Trophoblast cell (in vitro differentiated cells and primary cell): ENCODE measurements at regions not wholly inside any gene's neighbourhood (a gene's known extent, or its start where the extent isn't known, plus 50 kb on each side); places are given as distances from the start of the nearest gene placed in this dataset.

Experiments
- DNase-seq, 2 donors: peaks; one replicate each; pipeline ENCODE4 v3.0.0-alpha.2; 2016
- H2AFZ ChIP-seq: 2 replicates; pipeline ENCODE4 v1.6.1; 2013; ENCODE audit warnings: low read length, moderate library complexity, mild to moderate bottlenecking; ENCODE audit not compliant: insufficient read depth, poor library complexity
- H2AK5ac ChIP-seq: 2 replicates; pipeline ENCODE4 v1.6.1; 2013; ENCODE audit warnings: mild to moderate bottlenecking, low read length
- H2BK120ac ChIP-seq: 2 replicates; pipeline ENCODE4 v1.6.1; 2013; ENCODE audit warnings: low read length, mild to moderate bottlenecking, moderate library complexity; ENCODE audit not compliant: insufficient read depth, poor library complexity
- H2BK12ac ChIP-seq: 2 replicates; pipeline ENCODE4 v1.6.1; 2013; ENCODE audit warnings: mild to moderate bottlenecking, low read length, moderate library complexity
- H2BK5ac ChIP-seq: 2 replicates; pipeline ENCODE4 v1.6.1; 2013; ENCODE audit warnings: low read length, low read depth, moderate library complexity, mild to moderate bottlenecking; ENCODE audit not compliant: poor library complexity
- H3K14ac ChIP-seq: 2 replicates; pipeline ENCODE4 v1.6.1; 2013; ENCODE audit warnings: mild to moderate bottlenecking, low read length
- H3K18ac ChIP-seq: 2 replicates; pipeline ENCODE4 v1.6.1; 2013; ENCODE audit warnings: mild to moderate bottlenecking, low read length
- H3K23ac ChIP-seq: 2 replicates; pipeline ENCODE4 v1.6.1; 2013; ENCODE audit warnings: low read length
- H3K27ac ChIP-seq: 2 replicates; pipeline ENCODE4 v1.5.1; 2013; ENCODE audit warnings: low read depth, mild to moderate bottlenecking, inconsistent platforms, low read length, moderate library complexity
- H3K27me3 ChIP-seq: 2 replicates; pipeline ENCODE4 v1.6.1; 2013; ENCODE audit warnings: inconsistent platforms, mild to moderate bottlenecking, low read length, moderate library complexity; ENCODE audit not compliant: insufficient read depth
- H3K36me3 ChIP-seq, 2 experiments: 1 replicate in 1 of 2; 2 replicates in 1 of 2; pipeline ENCODE4 v1.6.1; 2013; ENCODE audit warnings: low read length in 2 of 2, mild to moderate bottlenecking in 2 of 2, moderate library complexity in 1 of 2; ENCODE audit not compliant: insufficient read depth in 2 of 2, control insufficient read depth in 1 of 2
- H3K4ac ChIP-seq: 2 replicates; pipeline ENCODE4 v1.6.1; 2013; ENCODE audit warnings: low read depth, mild to moderate bottlenecking, low read length, moderate library complexity
- H3K4me1 ChIP-seq, 2 experiments: 1 replicate in 1 of 2; 2 replicates in 1 of 2; pipeline ENCODE4 v1.6.1; 2013; ENCODE audit warnings: low read length in 2 of 2, mild to moderate bottlenecking in 2 of 2, moderate library complexity in 1 of 2; ENCODE audit not compliant: insufficient read depth in 2 of 2, control insufficient read depth in 1 of 2
- H3K4me2 ChIP-seq: 2 replicates; pipeline ENCODE4 v1.6.1; 2013; ENCODE audit warnings: inconsistent platforms, mild to moderate bottlenecking, low read length, moderate library complexity
- H3K4me3 ChIP-seq: 2 replicates; pipeline ENCODE4 v1.5.1; 2013; ENCODE audit warnings: mild to moderate bottlenecking, low read depth, low read length, inconsistent platforms
- H3K79me1 ChIP-seq: one replicate; pipeline ENCODE4 v1.6.1; 2013; ENCODE audit warnings: low read length
- H3K79me2 ChIP-seq: 2 replicates; pipeline ENCODE4 v1.6.1; 2013; ENCODE audit warnings: low read length, mild to moderate bottlenecking; ENCODE audit not compliant: control insufficient read depth, insufficient read depth, poor library complexity
- H3K9ac ChIP-seq: 2 replicates; pipeline ENCODE4 v1.6.1; 2013; ENCODE audit warnings: mild to moderate bottlenecking, low read length
- H3K9me3 ChIP-seq: 2 replicates; pipeline ENCODE4 v1.6.1; 2013; ENCODE audit warnings: low read depth, mild to moderate bottlenecking, control low read depth, inconsistent platforms, low read length; ENCODE audit not compliant: insufficient read depth
- H4K12ac ChIP-seq: 2 replicates; pipeline ENCODE4 v1.6.1; 2013; ENCODE audit warnings: low read depth, mild to moderate bottlenecking, low read length, moderate library complexity
- H4K8ac ChIP-seq: 2 replicates; pipeline ENCODE4 v1.6.1; 2013; ENCODE audit warnings: low read depth, mild to moderate bottlenecking, low read length, moderate library complexity
- H4K91ac ChIP-seq: one replicate; pipeline ENCODE4 v1.6.1; 2013; ENCODE audit warnings: low read depth, mild to moderate bottlenecking, low read length, moderate library complexity
- WGBS: extraction: QIAGEN DNeasy Blood & Tissue Kit; methylation state at CpG from one replicate; pipeline ENCODE4 v1.1.7; 2013; ENCODE audit warnings: missing lambda C conversion rate; ENCODE audit not compliant: insufficient read length, insufficient coverage; ENCODE audit errors: extremely low coverage; 5-methylcytosine and 5-hydroxymethylcytosine counted together

DNA sequence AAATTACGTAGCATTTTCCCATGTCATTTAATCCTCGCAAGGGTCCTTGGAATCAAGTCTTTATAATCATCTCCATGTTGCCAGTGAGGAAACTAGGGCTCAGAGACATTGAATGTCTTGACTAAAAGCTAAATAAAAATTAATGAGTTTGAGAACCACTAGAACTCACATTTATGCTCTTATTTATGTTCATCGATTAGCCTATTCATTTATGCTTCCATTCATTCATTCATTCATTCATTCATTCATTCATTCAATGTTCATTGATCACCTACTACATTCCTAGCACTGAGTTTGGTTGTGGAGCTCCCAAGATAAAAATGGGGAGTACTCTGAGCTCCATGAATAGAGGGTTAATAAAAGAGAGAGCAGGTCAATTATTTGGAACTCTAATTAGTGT is 59.7 kb downstream of the KCNA1 start:
- no peak overlapping the region for H3K4me2 ChIP-seq

DNA sequence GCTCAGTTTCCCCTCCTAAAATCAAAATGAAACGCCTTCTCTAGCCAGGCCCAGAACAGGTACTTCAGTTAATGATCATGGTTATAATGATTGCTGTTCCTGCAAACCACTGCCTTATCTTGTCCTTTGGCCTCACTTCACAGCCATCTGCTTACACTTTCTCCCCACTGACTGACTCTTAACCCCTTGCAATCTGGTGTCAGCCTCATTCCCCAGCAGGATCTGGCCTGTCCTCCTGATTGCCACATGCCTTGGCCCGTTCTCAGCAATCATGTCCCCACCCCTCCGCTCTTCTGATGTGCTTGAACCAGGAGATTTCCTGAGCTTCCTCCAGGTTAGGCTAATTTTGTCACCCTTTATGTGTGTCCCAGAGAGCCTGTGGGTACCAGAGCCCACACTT is 64.5 kb downstream of the KCNA1 start:
- H3K23ac ChIP-seq = no peak overlapping the region
- no peaks in the 10 kb centered on the region for H3K4me1 ChIP-seq
- H2BK5ac ChIP-seq = no peak overlapping the region
- H3K4ac ChIP-seq = no peak overlapping the region
- no peak overlapping the region for H3K27ac ChIP-seq
- no peaks in the 10 kb centered on the region for H3K9me3 ChIP-seq
- no peak overlapping the region for H3K4me3 ChIP-seq
- H2BK120ac ChIP-seq = no peak overlapping the region
- no CpG with 5 or more reads among the region's 3 CpGs for WGBS
- H3K27me3 ChIP-seq = no peaks in the 10 kb centered on the region
- no peak overlapping the region for H3K4me2 ChIP-seq
- H2AFZ ChIP-seq = no peak overlapping the region
- H4K12ac ChIP-seq = no peak overlapping the region
- no peaks in the 10 kb centered on the region for H3K36me3 ChIP-seq
- no peak overlapping the region for H3K9ac ChIP-seq
- H3K79me2 ChIP-seq = no peaks in the 10 kb centered on the region
- no peak overlapping the region for H2BK12ac ChIP-seq
- H2AK5ac ChIP-seq = no peak overlapping the region
- no peak for DNase-seq
- no peak overlapping the region for H4K91ac ChIP-seq
- H3K14ac ChIP-seq = no peak overlapping the region
- H3K79me1 ChIP-seq = no peaks in the 10 kb centered on the region
- no peak overlapping the region for H3K18ac ChIP-seq
- no peak overlapping the region for H4K8ac ChIP-seq

More for the DNA sequence above, 59.7 kb downstream of the KCNA1 start:
- DNase-seq = no peak
- no peak overlapping the region for H4K91ac ChIP-seq
- no peak overlapping the region for H2BK120ac ChIP-seq
- H4K12ac ChIP-seq = no peak overlapping the region
- no peak overlapping the region for H4K8ac ChIP-seq
- H2AK5ac ChIP-seq = no peak overlapping the region
- no peaks in the 10 kb centered on the region for H3K79me1 ChIP-seq
- H3K36me3 ChIP-seq = no peaks in the 10 kb centered on the region
- no peak overlapping the region for H2AFZ ChIP-seq
- H2BK5ac ChIP-seq = no peak overlapping the region
- no CpG with 5 or more reads among the region's 3 CpGs for WGBS
- no peak overlapping the region for H3K4me3 ChIP-seq
- H3K9ac ChIP-seq = no peak overlapping the region
- no peak overlapping the region for H3K14ac ChIP-seq
- no peak overlapping the region for H3K27ac ChIP-seq
- no peak overlapping the region for H3K4ac ChIP-seq
- no peak overlapping the region for H3K23ac ChIP-seq
- no peaks in the 10 kb centered on the region for H3K79me2 ChIP-seq
- no peak overlapping the region for H2BK12ac ChIP-seq
- no peak overlapping the region for H3K18ac ChIP-seq
- no peaks in the 10 kb centered on the region for H3K9me3 ChIP-seq
- no peaks in the 10 kb centered on the region for H3K4me1 ChIP-seq
- no peaks in the 10 kb centered on the region for H3K27me3 ChIP-seq

DNA sequence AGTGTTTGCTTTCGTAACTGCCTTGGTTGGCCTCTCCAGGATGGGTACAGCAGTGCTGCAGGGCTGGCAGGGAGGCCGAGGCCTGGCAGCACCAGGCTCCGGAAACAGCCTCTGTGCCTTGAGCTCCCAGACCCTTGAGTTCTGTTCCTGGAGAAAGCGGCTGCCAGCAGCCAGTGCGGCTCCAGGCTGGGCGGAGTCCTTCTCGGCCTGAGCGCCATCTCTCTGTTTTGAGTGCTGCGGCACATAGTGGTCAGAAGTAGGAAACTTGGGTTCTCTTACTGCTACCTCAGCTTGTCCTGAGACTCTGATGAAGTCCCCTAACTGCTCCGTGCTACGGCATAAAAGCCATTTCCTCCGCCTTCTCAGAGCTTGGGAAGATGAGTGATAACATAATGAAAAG is 65.9 kb downstream of the KCNA1 start:
- no peaks in the 10 kb centered on the region for H3K79me1 ChIP-seq
- H3K18ac ChIP-seq = no peak overlapping the region
- no peak overlapping the region for H4K91ac ChIP-seq
- no peak overlapping the region for H3K4me3 ChIP-seq
- H2BK5ac ChIP-seq = no peak overlapping the region
- no peak overlapping the region for H3K9ac ChIP-seq
- no peaks in the 10 kb centered on the region for H3K27me3 ChIP-seq
- no peak overlapping the region for H4K12ac ChIP-seq
- no peaks in the 10 kb centered on the region for H3K9me3 ChIP-seq
- no peak overlapping the region for H2BK120ac ChIP-seq
- no CpG with 5 or more reads among the region's 12 CpGs for WGBS
- H3K14ac ChIP-seq = no peak overlapping the region
- H3K4me1 ChIP-seq = no peaks in the 10 kb centered on the region
- H3K36me3 ChIP-seq = no peaks in the 10 kb centered on the region
- H3K23ac ChIP-seq = no peak overlapping the region
- H2BK12ac ChIP-seq = no peak overlapping the region
- no peak overlapping the region for H2AFZ ChIP-seq
- H4K8ac ChIP-seq = no peak overlapping the region
- no peak overlapping the region for H3K4me2 ChIP-seq
- H3K79me2 ChIP-seq = no peaks in the 10 kb centered on the region
- H2AK5ac ChIP-seq = no peak overlapping the region
- no peak for DNase-seq
- H3K4ac ChIP-seq = no peak overlapping the region
- H3K27ac ChIP-seq = no peak overlapping the region

DNA sequence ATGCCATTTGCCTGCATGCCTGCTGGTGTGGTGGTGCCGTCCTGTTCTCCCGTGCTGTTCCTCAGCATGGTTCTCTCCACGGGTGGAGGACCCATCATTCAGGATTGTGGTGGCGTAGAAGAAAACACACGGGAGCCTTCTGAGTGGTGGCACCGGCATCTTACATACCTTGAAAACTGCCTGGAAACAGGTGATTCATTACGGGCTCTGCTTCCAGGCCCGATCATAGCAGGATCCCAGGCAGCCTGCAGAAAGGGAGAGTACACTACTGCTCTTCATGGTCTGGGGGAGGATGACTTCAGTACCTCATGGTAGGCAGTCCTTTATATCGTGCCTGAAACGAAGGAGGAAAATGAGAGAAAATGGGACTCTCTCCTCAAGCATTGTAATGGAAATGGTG is 66.6 kb upstream of the KCNA5 start:
- no peaks in the 10 kb centered on the region for H3K36me3 ChIP-seq
- no peak overlapping the region for H2BK12ac ChIP-seq
- no peak overlapping the region for H2AK5ac ChIP-seq
- H3K18ac ChIP-seq = no peak overlapping the region
- H3K4me3 ChIP-seq = no peak overlapping the region
- H3K79me2 ChIP-seq = no peaks in the 10 kb centered on the region
- no peak overlapping the region for H3K9ac ChIP-seq
- no peak overlapping the region for H4K91ac ChIP-seq
- H3K9me3 ChIP-seq = no peaks in the 10 kb centered on the region
- H2BK5ac ChIP-seq = no peak overlapping the region
- no peak for DNase-seq
- no peak overlapping the region for H4K8ac ChIP-seq
- no peak overlapping the region for H2BK120ac ChIP-seq
- H2AFZ ChIP-seq = no peak overlapping the region
- no peak overlapping the region for H3K23ac ChIP-seq
- H3K14ac ChIP-seq = no peak overlapping the region
- no peaks in the 10 kb centered on the region for H3K27me3 ChIP-seq
- H3K4me2 ChIP-seq = no peak overlapping the region
- no peak overlapping the region for H3K4ac ChIP-seq
- no peak overlapping the region for H3K27ac ChIP-seq
- H3K79me1 ChIP-seq = no peaks in the 10 kb centered on the region
- H3K4me1 ChIP-seq = no peaks in the 10 kb centered on the region
- H4K12ac ChIP-seq = no peak overlapping the region
- no CpG with 5 or more reads among the region's 10 CpGs for WGBS
